RPMI7951 (cell line): ENCODE measurements at regions not wholly inside any gene's neighbourhood (a gene's known extent, or its start where the extent isn't known, plus 50 kb on each side); places are given as distances from the start of the nearest gene placed in this dataset.

ENCODE experiments used
- DNase-seq: peaks from one replicate; pipeline ENCODE4 v3.0.0-alpha.2; 2012; ENCODE audit warnings: low read depth

DNA sequence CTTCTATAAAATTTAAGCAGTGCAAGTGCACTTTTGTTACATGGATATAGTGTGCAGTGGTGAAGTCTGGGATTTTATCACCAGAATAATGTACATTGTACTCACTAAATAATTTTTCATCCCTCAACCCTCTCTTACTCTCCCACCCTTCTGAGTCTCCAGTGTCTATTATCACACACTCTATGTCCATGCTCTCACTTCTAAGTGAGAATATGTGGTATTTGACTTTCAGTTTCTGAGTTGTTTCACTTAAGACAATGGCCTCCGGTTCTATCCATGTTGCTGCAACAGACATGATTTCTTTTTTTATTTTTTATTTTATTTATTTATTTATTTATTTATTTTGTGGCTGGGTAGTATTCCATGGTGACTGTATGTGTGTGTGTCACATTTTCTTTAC is 855.9 kb upstream of the PHF14 start:
- no peak for DNase-seq

DNA sequence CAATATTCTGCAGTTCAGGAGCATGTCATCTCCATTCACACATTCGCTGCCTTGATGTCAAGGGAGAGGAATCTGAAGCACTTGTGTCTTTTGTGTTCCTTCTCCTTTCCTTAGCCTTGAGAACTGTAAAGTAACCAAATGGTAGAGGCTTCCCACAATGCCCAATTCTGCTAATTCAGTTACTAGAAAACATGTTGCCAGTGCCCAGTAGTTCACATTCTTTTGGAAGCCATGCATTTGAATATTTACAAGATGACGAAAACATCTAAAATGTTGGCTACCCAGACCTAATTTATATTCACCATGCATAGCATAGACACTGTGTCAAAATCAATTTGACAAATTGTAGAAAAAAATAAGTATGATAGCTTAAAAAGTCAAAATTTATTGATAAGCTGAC is 852.7 kb upstream of the PHF14 start:
- DNase-seq: no peak

DNA sequence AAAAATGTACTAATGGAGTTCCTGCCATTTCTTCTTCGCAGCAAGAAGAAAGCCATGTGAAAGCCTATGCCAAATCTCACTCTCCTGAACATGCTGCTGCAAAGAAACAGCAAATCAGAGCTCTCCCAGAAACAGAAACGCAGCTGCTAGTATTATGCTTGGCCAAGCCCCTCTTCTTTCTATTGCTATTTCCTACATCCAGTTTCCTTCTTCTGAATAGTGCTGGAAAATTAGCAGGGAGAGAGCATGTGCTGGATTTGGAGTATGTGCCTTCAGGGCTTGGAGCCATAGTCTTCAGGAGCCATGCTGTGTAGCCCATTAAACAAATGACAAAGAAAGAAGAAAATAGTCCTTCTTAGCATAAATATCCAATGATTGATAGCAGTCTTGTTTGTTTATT is 852.0 kb upstream of the PHF14 start:
- DNase-seq: peak; percentile 14

DNA sequence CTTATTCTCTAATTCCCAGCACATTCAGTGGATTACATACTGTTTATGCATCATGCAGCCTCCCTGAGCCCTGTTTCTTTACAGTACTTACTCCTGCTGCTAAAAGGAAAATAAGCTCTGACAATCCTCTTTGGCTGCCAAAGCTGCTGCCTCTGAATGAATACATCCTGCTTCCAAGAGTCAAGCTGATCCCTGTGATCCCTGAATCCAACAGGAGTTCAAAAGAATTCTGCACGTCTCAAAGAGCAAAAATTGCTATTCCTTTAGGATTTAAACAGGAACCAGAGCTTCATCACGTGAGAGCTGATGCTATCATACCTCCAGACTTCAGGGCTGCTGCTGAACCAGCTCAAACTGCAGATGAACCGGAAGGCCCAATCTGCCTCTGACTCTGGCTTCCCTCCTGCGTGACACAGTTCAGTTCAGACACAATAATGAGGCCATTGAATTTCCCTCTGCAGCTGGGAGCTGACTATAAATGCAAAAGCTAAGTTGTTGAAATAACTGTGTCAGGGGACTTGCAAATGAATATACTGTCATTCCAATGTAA is 851.0 kb upstream of the PHF14 start:
- DNase-seq: peak; percentile 56

DNA sequence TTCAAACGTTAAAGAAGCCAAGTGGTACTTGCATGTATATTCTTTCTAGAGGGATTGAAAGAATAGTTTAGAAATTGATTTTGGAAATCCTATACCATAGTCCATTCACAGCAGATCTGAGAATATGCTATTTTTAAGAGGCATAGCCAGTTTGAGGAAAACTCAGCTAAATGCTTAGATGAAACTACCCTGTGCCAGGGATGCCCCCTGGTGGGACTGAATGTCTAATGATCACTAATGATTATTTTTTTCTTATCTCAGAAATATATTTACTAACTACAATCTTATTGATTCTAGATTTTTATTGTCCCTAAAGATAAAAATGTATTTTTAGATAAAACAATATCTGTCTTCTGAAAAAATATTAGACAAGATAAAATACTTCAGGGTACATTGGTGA is 844.9 kb upstream of the PHF14 start:
- DNase-seq: no peak

DNA sequence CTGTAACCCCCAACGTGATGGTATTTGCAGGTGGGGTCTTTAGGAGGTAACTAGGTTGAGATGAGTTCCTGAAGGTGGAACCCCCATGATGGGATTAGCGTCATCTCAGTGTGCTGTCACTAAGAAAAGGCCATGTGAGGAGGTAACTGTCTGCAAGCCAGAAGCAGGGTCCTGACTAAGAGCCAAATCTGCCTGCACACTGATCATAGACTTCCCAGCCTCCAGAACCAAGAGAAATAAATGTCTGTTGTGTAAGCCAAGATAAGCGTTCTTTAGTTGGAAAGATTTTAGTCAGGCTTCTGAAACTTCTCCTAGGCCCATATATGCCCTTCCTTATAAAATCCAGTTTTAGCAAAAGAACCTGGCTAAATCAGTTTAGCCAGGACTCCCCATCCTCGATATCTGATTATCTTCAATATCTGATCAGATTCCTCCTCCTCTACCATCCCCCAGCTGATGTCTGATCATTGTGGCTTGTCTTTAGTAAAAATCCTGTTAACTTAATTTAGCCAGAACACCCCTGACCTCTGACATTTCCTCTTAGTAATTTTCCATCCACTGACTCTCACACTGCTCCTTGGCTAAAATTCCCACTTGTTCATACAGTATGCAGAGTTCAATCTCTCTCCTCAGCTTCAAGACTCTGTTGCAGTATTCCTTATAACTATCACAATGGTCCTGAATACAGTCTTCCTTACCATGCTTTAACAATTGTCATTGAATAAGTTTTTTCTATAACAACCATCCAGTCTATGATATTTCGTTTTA is 835.4 kb upstream of the PHF14 start:
- DNase-seq: no peak

DNA sequence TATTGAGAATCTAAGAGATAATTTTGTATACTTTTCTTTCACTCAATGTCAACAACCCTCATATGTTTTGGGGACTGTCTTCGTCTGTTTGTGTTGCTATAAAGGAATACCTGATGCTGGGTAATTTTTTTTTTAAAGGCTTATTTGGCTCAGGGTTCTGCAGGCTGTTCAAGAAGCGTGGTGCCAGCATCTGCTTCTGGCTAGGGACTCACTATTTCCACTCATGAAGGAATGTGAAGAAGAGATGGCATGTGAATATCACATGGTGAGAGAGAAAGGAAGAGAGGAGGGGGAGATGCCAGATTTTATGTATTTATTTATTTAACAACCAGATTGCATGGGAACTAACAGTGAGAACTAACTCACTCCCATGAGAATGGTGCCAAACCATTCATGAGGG is 827.4 kb upstream of the PHF14 start:
- DNase-seq: no peak

DNA sequence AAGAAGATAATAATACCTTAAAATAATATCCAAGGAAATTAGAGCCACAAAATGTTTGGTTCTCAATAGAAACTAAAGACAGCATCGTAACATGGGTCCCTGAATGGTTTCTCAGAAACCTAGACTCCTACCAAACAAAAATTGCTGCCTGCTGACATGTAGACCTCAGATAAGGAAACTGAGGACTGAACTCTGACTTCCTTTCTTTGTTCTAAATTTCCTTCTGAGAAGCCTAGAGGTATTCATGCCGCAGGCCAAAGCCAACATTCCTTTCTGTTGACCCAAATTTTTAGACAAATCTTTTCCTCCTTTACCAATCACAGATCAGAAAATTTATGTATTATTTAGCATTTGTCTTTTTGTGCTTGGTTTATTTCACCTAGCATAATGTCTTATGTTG is 816.7 kb upstream of the PHF14 start:
- no peak for DNase-seq

DNA sequence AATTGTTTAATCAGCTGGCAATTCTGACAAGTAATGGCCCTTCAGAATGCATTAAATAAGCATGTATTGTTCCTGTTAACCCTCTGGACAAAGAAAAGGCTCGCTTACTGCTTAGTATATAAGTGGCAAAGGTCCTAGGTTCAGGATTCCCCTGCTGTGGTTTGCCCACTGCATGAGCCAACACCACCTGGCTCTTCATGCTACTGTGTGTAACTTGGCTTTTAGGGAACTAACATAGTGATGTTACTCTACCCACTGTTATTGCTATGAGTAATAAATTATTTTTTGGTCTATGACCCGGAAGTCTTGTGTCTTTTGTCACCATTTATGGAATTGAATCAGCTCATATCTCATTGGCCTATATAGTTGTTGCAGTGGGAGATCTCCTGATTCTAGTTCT is 791.7 kb upstream of the PHF14 start:
- DNase-seq: no peak

DNA sequence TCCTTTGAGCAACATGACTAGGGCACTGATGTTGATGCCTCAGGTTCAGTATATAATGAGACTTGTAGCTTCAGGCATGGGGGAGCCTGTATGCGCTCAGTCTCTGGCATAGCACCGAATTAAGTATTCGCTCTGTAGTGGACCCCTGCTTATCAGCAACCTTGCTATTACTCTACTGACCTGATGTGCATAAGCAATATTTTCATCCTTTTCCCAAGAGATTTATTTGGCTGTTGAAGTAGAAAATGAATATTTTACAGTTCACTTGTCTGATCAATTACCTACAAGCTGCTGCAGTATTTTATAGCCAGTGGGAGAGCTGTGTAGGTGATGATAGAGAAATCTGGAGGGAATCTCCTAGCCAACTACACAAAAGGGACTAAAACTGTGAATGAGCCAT is 781.6 kb upstream of the PHF14 start:
- DNase-seq: no peak

DNA sequence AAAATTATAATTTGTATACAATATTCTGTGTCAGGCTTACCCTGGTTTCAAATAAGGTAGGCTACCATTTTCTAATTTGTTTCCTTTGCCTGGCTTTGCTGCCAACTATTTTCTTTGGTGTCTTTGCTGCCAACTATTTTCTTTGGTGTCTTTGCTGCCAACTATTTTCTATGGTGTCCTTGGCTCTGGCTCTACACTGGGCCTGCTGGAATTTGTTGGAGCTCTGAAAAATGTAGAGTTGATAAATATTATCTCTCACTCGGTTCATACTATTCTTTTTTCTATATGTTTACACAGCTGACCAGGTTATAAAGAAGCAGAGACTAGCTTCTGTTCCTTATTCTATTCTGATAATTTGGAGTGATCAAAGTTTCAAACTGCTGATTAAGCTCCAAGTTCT is 768.0 kb upstream of the PHF14 start:
- DNase-seq: no peak

DNA sequence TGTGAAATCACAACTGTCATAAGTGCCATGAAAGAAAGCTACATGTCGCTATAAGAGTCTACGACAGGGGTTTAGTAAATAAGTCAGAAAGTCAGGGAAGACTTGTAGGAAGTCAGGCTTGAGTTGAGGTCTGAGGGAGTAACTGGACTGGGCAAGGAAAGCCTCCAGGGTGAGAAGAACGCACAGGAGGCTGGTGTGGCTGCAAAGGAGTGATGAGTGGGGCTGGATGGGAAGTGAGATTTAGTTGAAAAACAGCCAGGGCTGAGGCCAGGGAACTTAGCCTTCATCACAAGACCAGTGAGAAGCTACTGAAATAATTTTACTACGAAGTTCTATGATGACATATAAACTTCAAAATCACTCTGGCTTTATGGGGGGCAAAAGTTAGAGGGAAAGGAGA is 763.7 kb upstream of the PHF14 start:
- DNase-seq: no peak

DNA sequence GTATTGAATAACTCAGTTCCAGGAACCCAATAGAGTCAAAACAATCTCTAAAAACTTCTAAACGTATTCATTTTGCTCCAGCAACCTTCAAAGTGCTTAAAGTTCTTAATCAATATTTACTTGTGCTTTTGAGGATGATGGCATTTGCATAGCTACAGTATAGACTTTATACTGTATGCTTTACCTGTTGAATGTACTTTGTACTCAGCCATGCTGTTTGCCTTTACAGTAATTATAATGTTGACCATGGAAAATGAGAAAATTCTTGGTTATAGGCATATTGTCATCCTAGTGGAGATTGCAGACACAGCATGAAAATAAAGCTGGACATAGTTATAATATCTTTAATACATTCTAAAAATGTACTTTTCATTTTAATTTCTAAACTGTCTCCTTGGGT is 762.7 kb upstream of the PHF14 start:
- DNase-seq: no peak

DNA sequence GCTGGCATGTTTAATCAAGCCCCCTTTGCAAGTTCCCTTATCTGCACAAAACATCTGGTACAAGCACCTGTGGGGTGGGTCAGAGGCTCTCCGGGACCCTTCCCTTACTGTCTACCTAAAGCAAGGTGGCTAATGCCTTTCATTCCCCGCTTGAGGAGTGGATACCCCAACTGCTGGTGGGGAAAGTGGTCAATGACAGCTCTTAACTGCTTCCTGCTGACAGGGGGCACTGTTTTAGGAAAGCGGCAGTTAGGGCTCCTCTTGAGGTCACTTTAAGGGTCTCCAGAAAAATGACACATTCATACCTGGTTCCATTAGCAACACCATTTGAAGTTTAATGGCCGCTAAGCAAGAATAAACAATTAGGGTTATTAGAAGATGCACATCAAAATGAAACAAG is 761.8 kb upstream of the PHF14 start:
- no peak for DNase-seq

DNA sequence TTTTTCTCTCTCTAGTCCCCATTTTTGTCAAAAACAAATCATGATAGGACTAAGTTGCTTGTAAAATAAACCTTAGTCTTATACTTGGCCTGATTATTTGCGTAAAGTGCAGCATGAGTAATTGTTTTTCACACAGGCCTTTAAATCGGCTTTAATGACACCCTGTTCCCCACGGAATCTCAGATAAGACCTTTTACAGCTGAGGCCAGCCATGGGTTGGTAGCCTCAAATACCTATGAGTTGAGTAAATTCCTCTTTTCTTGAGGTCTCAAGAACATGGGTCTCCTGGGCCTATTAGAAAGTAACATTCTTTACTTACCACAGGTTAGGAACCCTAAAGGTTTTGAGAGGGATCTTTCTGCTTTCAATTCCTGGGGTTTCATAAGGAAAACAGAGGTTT is 761.0 kb upstream of the PHF14 start:
- DNase-seq: no peak

DNA sequence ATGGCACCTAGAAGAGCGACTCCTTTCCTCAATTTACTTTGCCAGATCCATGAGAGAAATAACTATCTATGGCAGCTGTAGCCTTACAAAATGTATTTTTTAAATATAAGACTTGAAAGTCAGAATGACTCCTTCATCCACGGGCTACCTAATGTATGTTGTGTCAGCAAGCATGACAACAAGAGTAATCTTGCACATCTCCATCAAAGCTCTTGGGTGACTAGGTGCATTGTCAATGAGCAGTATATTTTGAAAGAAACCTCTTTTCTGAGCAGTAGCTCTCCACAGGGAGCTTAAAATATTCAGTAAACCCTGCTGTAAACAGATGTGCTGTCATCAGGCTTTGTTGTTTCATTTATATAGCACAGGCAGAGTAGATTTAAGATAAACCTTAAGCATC is 757.2 kb upstream of the PHF14 start:
- DNase-seq: no peak

DNA sequence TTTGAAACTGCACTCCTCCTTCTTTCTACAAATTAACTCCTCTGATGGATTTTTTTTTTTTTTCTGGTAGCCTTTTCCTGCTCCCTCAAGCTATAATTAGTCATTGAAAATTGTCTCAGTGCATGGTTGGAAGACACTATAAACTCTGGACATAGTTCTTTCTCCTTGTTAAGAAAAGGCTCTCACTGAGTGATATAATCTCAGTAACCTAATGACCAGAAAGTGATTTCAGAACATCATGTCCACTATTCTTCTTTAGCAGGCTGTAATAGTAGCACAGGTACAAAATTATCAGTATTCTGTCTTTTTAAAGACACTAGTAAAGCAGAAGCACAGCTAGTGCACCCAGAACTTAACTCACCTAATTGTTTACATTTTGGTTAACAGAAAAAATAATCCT is 752.6 kb upstream of the PHF14 start:
- DNase-seq: no peak

DNA sequence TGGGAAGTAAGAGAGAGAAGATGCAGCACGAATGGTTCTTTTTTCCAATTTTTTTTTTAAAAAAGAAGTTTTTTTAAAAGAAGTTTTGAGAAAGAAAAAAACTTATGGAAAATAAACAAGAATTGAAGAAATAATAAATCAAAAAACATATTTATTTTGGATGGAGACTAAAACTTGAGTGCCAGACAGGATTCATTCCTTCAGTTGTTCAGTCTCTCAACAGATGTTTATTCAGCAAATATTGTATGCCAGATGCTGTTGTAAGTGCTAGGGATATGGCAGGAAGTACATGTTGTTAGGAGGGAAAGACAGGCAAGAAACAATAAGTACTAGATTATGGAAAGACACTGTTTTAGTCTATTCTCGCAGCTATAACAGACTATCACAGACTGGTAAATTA is 750.7 kb upstream of the PHF14 start:
- DNase-seq: no peak

DNA sequence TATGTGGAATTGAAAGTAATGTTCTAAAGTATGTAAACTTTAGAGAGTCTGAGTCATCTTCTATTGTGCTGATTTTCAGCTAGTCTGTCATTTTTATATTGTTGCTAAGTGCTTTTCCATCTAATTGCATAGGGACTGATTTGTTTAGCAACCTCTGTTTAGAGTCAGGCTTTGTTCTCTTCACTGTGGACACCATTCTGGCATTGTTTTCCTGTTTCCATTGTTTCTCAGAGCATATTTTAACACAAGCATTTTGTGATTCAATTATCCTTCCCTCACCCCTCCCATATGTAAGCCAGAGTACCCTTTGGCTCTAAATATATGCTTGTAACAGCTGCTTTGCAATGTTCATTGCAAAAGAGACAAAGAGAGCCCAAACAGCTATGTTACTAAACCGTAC is 748.4 kb upstream of the PHF14 start:
- no peak for DNase-seq

DNA sequence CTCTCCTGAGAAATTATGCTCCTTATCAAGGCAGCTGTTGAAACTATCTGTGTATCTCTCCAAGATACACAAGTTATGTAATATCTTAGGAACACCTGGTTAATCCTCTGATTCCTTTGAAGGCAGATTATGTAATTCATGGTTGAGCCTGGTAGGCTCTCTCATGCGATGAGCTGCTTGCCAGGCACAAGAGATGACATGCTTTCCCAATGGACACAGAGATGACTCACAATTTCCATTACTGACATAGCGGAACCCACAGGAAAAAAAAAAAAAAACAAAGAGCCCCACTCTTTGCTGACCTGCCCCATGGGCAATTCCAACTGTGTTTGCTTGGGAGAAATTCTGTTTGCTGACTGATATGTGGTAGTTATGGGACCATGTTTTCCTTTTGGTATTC is 736.4 kb upstream of the PHF14 start:
- DNase-seq: peak; percentile 65

DNA sequence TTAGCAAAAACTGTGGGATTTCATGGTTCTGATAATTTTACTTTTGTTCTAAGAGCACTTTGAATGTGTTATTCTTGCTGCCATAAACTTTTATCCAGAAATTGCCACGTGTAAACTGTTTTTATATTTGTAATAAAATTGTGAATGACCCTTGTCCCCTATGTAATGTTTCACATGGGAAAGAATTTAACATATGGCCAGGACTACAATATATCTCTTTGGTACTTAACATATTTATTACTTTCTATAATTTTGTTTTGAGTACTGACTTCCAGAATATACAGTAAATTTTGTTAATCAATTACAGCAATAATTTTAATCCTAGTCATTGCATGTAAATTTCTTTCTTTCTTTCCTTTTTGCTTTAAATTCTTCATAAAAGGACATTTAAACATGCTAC is 735.0 kb upstream of the PHF14 start:
- no peak for DNase-seq

DNA sequence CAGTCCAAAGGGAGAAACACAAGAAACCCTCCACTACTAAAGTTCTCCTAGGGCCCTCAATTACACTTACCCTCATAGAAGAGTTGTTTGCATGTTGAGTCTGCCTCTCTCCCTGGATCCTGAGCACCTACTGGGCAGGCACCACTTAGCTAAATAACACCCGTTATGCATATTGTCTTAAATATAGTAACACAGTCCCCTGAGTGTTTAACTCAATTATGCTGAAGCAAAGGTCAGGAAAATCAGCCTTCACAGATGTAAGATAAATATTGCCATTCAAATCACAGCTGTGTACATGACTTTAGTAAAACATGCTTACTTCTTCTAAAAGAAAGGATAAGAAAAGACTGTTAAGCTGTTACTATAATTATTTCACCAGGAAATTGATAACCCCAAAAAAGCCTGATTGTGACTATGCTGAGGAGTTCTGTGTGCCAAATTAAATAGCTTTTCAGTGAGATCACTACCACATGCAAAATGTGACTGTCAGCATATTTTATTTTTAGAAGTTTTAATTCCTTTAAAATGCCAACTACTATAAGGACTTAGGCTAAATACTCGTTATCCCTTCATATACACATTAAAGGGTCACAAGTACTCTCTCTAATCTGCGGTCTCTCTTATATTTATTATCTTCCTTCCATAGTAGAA is 733.9 kb upstream of the PHF14 start:
- no peak for DNase-seq

DNA sequence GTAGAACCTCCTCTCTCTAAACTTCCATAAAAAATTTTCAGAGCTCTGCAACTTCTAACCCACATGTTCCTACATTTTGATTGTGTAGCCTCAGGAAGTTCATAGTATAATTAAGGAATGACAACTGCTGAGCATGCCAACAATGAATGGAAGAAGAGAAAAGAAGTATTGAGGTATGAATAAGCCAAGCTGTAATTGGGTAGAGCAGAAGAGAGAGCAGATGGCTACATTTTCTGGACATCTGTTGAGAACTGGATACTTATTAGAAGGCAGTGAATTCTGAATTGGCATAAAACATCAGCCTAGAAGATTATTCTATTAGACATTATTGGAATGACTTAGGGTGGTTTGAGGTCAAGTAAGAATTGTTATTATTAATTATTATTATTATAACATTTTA is 728.3 kb upstream of the PHF14 start:
- DNase-seq: no peak

DNA sequence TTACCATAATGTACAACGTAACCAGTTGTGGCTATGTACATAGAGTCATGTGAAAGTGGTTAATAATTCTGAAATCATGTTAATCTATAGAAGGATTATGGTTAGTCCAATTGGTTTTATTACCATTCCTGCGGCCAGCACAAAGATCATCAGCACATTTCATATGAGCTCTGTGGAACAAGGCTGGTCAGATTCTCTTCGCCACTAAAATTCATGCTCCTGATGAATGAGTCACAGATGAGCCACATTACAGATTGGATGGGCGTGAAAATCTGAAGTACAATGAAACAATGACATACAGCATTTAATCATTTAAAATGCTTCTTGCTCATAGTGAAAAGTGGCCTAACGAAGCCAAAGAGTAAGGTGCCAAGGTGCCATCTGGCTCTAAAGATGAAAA is 716.2 kb upstream of the PHF14 start:
- peak; percentile 3 for DNase-seq
